H9 (cell line): ENCODE measurements at regions not wholly inside any gene's neighbourhood (a gene's known extent, or its start where the extent isn't known, plus 50 kb on each side); places are given as distances from the start of the nearest gene placed in this dataset.

ENCODE experiments used
- DNase-seq: peaks from one replicate; pipeline ENCODE4 v3.0.0-alpha.2; 2017
- H2AFZ ChIP-seq: one replicate; pipeline ENCODE4 v1.6.1; 2013; ENCODE audit warnings: mild to moderate bottlenecking, low read length, control low read depth, moderate library complexity
- H2AK5ac ChIP-seq: 2 replicates; pipeline ENCODE4 v1.6.1; 2013; ENCODE audit warnings: low read length, control low read depth, mixed read lengths; ENCODE audit not compliant: insufficient read length
- H2BK120ac ChIP-seq: one replicate; pipeline ENCODE4 v1.6.1; 2013; ENCODE audit warnings: low read depth, mild to moderate bottlenecking, low read length, control low read depth, inconsistent platforms; ENCODE audit not compliant: poor library complexity, severe bottlenecking
- H2BK12ac ChIP-seq: 2 replicates; pipeline ENCODE4 v1.6.1; 2013; ENCODE audit warnings: low read length, control low read depth, mixed read lengths, low read depth; ENCODE audit not compliant: insufficient read length
- H2BK15ac ChIP-seq: 2 replicates; pipeline ENCODE4 v1.6.1; 2013; ENCODE audit warnings: low read depth, low read length, control low read depth
- H2BK20ac ChIP-seq: one replicate; pipeline ENCODE4 v1.6.1; 2013; ENCODE audit warnings: low read depth, mild to moderate bottlenecking, low read length, control low read depth, inconsistent platforms; ENCODE audit not compliant: poor library complexity, severe bottlenecking
- H2BK5ac ChIP-seq: 2 replicates; pipeline ENCODE4 v1.6.1; 2013; ENCODE audit warnings: low read length, control low read depth, mixed read lengths; ENCODE audit not compliant: insufficient read length
- H3K14ac ChIP-seq: 2 replicates; pipeline ENCODE4 v1.6.1; 2013; ENCODE audit warnings: low read length, control low read depth; ENCODE audit not compliant: insufficient read depth
- H3K18ac ChIP-seq: 2 replicates; pipeline ENCODE4 v1.6.1; 2013; ENCODE audit warnings: low read depth, mild to moderate bottlenecking, mixed read lengths, low read length, control low read depth; ENCODE audit not compliant: insufficient read length
- H3K23ac ChIP-seq: 2 replicates; pipeline ENCODE4 v1.6.1; 2013; ENCODE audit warnings: low read length, control low read depth, mixed read lengths, low read depth; ENCODE audit not compliant: insufficient read length
- H3K23me2 ChIP-seq: 2 replicates; pipeline ENCODE4 v1.6.1; 2013; ENCODE audit warnings: low read depth, mild to moderate bottlenecking, mixed read lengths, low read length, control low read depth; ENCODE audit not compliant: insufficient read length, poor library complexity, severe bottlenecking
- H3K27ac ChIP-seq: 2 replicates; pipeline ENCODE4 v1.5.1; 2013; ENCODE audit warnings: low read length, control low read depth, mixed read lengths, low read depth; ENCODE audit not compliant: insufficient read length
- H3K27me3 ChIP-seq: 2 replicates; pipeline ENCODE4 v1.6.1; 2013; ENCODE audit warnings: low read length, control low read depth, inconsistent platforms; ENCODE audit not compliant: insufficient read depth
- H3K4ac ChIP-seq: 2 replicates; pipeline ENCODE4 v1.6.1; 2013; ENCODE audit warnings: low read depth, mild to moderate bottlenecking, control low read depth, inconsistent platforms, low read length, moderate library complexity
- H3K4me1 ChIP-seq: 2 replicates; pipeline ENCODE4 v1.6.1; 2013; ENCODE audit warnings: low read length, control low read depth, inconsistent platforms; ENCODE audit not compliant: insufficient read depth
- H3K4me2 ChIP-seq: 2 replicates; pipeline ENCODE4 v1.6.1; 2013; ENCODE audit warnings: low read length, control low read depth, mixed read lengths; ENCODE audit not compliant: insufficient read length, insufficient read depth
- H3K56ac ChIP-seq: 2 replicates; pipeline ENCODE4 v1.6.1; 2013; ENCODE audit warnings: low read depth, mild to moderate bottlenecking, mixed read lengths, low read length, control low read depth; ENCODE audit not compliant: insufficient read length
- H3K79me1 ChIP-seq: 2 replicates; pipeline ENCODE4 v1.6.1; 2013; ENCODE audit warnings: low read depth, mild to moderate bottlenecking, moderate library complexity, low read length, control low read depth, inconsistent platforms; ENCODE audit not compliant: insufficient read depth, poor library complexity, severe bottlenecking
- H3K79me2 ChIP-seq: 2 replicates; pipeline ENCODE4 v1.6.1; 2013; ENCODE audit warnings: low read length, control low read depth, inconsistent platforms; ENCODE audit not compliant: insufficient read depth
- H3K9ac ChIP-seq: 2 replicates; pipeline ENCODE4 v1.6.1; 2013; ENCODE audit warnings: low read length, control low read depth, mixed read lengths; ENCODE audit not compliant: insufficient read length; ENCODE audit errors: extremely low read depth
- H3K9me3 ChIP-seq: one replicate; pipeline ENCODE4 v1.6.1; 2013; ENCODE audit warnings: low read depth, low read length, inconsistent platforms; ENCODE audit not compliant: control insufficient read depth
- H3T11ph ChIP-seq: one replicate; pipeline ENCODE4 v1.6.1; 2013; ENCODE audit warnings: mild to moderate bottlenecking, low read length, control low read depth, inconsistent platforms
- H4K20me1 ChIP-seq: one replicate; pipeline ENCODE4 v1.6.1; 2013; ENCODE audit not compliant: control insufficient read depth, insufficient read length, insufficient read depth
- H4K5ac ChIP-seq: 2 replicates; pipeline ENCODE4 v1.6.1; 2013; ENCODE audit warnings: low read depth, mild to moderate bottlenecking, mixed read lengths, low read length, control low read depth; ENCODE audit not compliant: insufficient read length
- H4K8ac ChIP-seq: replicated peaks from 2 replicates; pipeline ENCODE4 v1.6.1; 2013; ENCODE audit warnings: low read length, control low read depth, mixed read lengths, low read depth; ENCODE audit not compliant: insufficient read length
- H4K91ac ChIP-seq: 2 replicates; pipeline ENCODE4 v1.6.1; 2013; ENCODE audit warnings: low read depth, mild to moderate bottlenecking, moderate library complexity, mixed read lengths, low read length, control low read depth; ENCODE audit not compliant: insufficient read length
- H3K27ac Mint-ChIP-seq, 3 experiments: 2 replicates in 2 of 3; 3 replicates in 1 of 3; pipeline ENCODE4 v1.8.0; 2020 to 2021; ENCODE audit warnings: mixed read lengths in 3 of 3, mild to moderate bottlenecking in 1 of 3, moderate library complexity in 1 of 3
- H3K27me3 Mint-ChIP-seq: 2 replicates; pipeline ENCODE4 v1.8.0; 2021; ENCODE audit warnings: low read depth, mild to moderate bottlenecking, moderate library complexity, mixed read lengths
- H3K36me3 Mint-ChIP-seq, 3 experiments: 2 replicates in 2 of 3; 3 replicates in 1 of 3; pipeline ENCODE4 v1.8.0; 2020 to 2021; ENCODE audit warnings: low read depth in 3 of 3, mixed read lengths in 3 of 3; ENCODE audit not compliant: insufficient read depth in 1 of 3
- H3K4me1 Mint-ChIP-seq, 2 experiments: 2 replicates each; pipeline ENCODE4 v1.8.0; 2020; ENCODE audit warnings: mixed read lengths in 2 of 2
- H3K4me3 Mint-ChIP-seq, 2 experiments: 2 replicates in 1 of 2; 3 replicates in 1 of 2; pipeline ENCODE4 v1.8.0; 2020 to 2021; ENCODE audit warnings: mild to moderate bottlenecking in 2 of 2, mixed read lengths in 2 of 2, moderate library complexity in 1 of 2
- H3K9me3 Mint-ChIP-seq, 2 experiments: 2 replicates in 1 of 2; 3 replicates in 1 of 2; pipeline ENCODE4 v1.8.0; 2020; ENCODE audit warnings: mild to moderate bottlenecking in 2 of 2, mixed read lengths in 2 of 2, moderate library complexity in 1 of 2
- WGBS: extraction: QIAGEN DNeasy Blood & Tissue Kit; methylation state at CpG from one replicate; pipeline ENCODE4 v1.1.7; 2013; ENCODE audit warnings: missing lambda C conversion rate, low lambda C conversion rate, mixed read lengths; ENCODE audit not compliant: insufficient read length; ENCODE audit errors: extremely low coverage; 5-methylcytosine and 5-hydroxymethylcytosine counted together
- TF ChIP-seq, protein P1 (sequence below): fragments of 200-600 bp; sonication (generic); conservative IDR thresholded peaks from 3 replicates; pipeline ENCODE4 v1.8.0; 2021; ENCODE audit warnings: antibody characterized with exemption, mild to moderate bottlenecking

DNA sequence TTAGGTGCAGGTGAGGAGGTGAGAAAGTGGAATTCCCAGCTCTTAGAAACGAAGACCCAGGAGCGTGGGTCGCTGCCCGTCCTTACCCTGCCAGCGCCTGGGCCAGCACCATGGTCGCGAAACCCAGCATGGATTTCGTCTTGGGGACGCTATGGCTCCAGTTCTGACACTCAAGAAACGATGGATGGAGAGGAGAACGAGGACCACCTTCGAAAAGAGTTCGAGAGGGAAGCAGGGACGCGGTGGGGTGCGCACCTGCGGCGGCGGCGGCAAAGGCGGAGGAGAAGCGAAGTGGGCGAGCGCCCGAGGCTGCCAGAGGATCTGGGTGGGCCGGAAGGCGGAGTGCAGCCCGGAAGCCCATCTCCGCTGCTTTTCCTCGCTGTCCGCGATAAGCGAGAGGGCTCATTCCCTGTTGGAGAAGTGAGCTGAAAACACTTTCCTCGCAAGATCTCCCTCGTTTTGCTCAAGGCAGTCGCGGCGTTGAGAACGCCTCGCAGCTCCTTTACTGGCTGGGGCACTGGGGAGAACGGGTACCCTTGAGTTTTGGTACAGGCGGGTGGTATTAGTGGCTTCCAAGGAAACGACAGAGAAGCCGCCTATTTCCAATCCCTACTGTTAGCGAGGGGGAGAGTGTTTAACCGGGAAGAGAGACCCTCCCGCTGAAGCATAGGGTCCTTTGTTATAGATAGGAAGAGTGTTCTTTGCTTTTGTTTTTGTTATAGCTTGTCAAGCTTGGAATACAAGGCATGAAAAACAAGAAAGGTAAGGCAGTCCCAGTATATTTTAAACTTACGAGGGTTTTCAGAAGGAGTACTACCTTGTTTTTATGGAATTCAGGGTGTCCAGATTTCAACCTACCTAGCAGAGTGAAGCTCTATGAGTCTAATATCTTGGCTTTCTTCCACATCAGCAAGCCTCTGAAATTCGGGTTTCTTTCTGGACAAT is 109.5 kb downstream of the TRIM27 start:
- no peak overlapping the region for H3K23ac ChIP-seq
- no peak overlapping the region for H3K27ac ChIP-seq
- no peak overlapping the region for H3K14ac ChIP-seq
- no peak overlapping the region for H3K27ac Mint-ChIP-seq
- H3K27me3 Mint-ChIP-seq, result peaks cover 100% of the 10 kb centered on the region
- no peak overlapping the region for H2BK12ac ChIP-seq
- H4K8ac ChIP-seq, result no peak overlapping the region
- no CpG with 5 or more reads among the region's 49 CpGs for whole genome bisulfite sequencing
- no peak overlapping the region for H2BK5ac ChIP-seq
- no peak overlapping the region for H2AK5ac ChIP-seq
- peak overlapping the region; percentile 70 to 85 for H3K4me3 Mint-ChIP-seq
- peaks cover 9% of the 10 kb centered on the region for H3K4me1 ChIP-seq
- no peaks in the 10 kb centered on the region for H4K20me1 ChIP-seq
- no peak overlapping the region for H3K9ac ChIP-seq
- no peak overlapping the region for H3T11ph ChIP-seq
- peaks cover 0 to 12% of the 10 kb centered on the region in 2 experiments; a peak in 2 of 5 replicates for H3K9me3 Mint-ChIP-seq
- H3K56ac ChIP-seq, result no peak overlapping the region
- peak; percentile 65 for DNase-seq
- TF ChIP-seq, protein P1, sequence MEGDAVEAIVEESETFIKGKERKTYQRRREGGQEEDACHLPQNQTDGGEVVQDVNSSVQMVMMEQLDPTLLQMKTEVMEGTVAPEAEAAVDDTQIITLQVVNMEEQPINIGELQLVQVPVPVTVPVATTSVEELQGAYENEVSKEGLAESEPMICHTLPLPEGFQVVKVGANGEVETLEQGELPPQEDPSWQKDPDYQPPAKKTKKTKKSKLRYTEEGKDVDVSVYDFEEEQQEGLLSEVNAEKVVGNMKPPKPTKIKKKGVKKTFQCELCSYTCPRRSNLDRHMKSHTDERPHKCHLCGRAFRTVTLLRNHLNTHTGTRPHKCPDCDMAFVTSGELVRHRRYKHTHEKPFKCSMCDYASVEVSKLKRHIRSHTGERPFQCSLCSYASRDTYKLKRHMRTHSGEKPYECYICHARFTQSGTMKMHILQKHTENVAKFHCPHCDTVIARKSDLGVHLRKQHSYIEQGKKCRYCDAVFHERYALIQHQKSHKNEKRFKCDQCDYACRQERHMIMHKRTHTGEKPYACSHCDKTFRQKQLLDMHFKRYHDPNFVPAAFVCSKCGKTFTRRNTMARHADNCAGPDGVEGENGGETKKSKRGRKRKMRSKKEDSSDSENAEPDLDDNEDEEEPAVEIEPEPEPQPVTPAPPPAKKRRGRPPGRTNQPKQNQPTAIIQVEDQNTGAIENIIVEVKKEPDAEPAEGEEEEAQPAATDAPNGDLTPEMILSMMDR, result no peak
- H3K9me3 ChIP-seq, result no peaks in the 10 kb centered on the region
- H2BK120ac ChIP-seq, result no peak overlapping the region
- H3K27me3 ChIP-seq, result peaks cover 87% of the 10 kb centered on the region
- no peaks in the 10 kb centered on the region; a peak in 1 of 7 replicates for H3K36me3 Mint-ChIP-seq
- H3K18ac ChIP-seq, result no peak overlapping the region
- peak overlapping the region; percentile 79 for H3K4me2 ChIP-seq
- H3K4me1 Mint-ChIP-seq, result peaks cover 39 to 71% of the 10 kb centered on the region in 2 experiments
- no peak overlapping the region for H3K4ac ChIP-seq
- H2BK15ac ChIP-seq, result no peak overlapping the region
- no peaks in the 10 kb centered on the region for H3K79me2 ChIP-seq
- H3K79me1 ChIP-seq, result no peaks in the 10 kb centered on the region
- H4K5ac ChIP-seq, result no peak overlapping the region
- H2AFZ ChIP-seq, result no peak overlapping the region
- H2BK20ac ChIP-seq, result no peak overlapping the region
- peaks cover 22% of the 10 kb centered on the region for H3K23me2 ChIP-seq
- no peak overlapping the region for H4K91ac ChIP-seq
